DND-41 (cell line): ENCODE measurements at regions not wholly inside any gene's neighbourhood (a gene's known extent, or its start where the extent isn't known, plus 50 kb on each side); places are given as distances from the start of the nearest gene placed in this dataset.

ENCODE experiments used
- ATAC-seq: fragments of 200-7000 bp; cut with Tn5 transposase; 3 replicates; pipeline ENCODE4 v1.9.1; 2021; ENCODE audit warnings: low read depth; ENCODE audit not compliant: insufficient read depth
- DNase-seq: peaks from one replicate; pipeline ENCODE4 v3.0.0-alpha.2; 2020
- H2AFZ ChIP-seq: 2 replicates; pipeline ENCODE4 v1.6.0; 2012; ENCODE audit warnings: low read depth, low read length
- H3K27ac ChIP-seq: 2 replicates; pipeline ENCODE4 v1.5.1; 2012; ENCODE audit warnings: low read length, inconsistent platforms
- H3K27me3 ChIP-seq: fragments of 200-600 bp; sonication (generic); 2 replicates; pipeline ENCODE4 v1.6.0; 2012; ENCODE audit warnings: low read length, mild to moderate bottlenecking, inconsistent platforms; ENCODE audit not compliant: insufficient read depth, poor library complexity
- H3K36me3 ChIP-seq: 2 replicates; pipeline ENCODE4 v1.5.1; 2012; ENCODE audit warnings: low read length, inconsistent platforms; ENCODE audit not compliant: insufficient read depth
- H3K4me1 ChIP-seq: 2 replicates; pipeline ENCODE4 v1.5.1; 2012; ENCODE audit warnings: mild to moderate bottlenecking, low read length; ENCODE audit not compliant: insufficient read depth
- H3K4me2 ChIP-seq: 2 replicates; pipeline ENCODE4 v1.6.0; 2012; ENCODE audit warnings: mild to moderate bottlenecking, moderate library complexity, low read length, inconsistent platforms; ENCODE audit not compliant: insufficient read depth
- H3K4me3 ChIP-seq, 2 experiments: fragments of 200-600 bp in 1 of 2; shearing (Covaris generic) in 1 of 2; 2 replicates each; pipeline ENCODE4 v1.5.1; 2012 to 2016; ENCODE audit warnings: inconsistent platforms in 2 of 2, low read length in 2 of 2, mild to moderate bottlenecking in 2 of 2, low read depth in 1 of 2, moderate library complexity in 1 of 2
- H3K79me2 ChIP-seq: 2 replicates; pipeline ENCODE4 v1.6.0; 2012; ENCODE audit warnings: low read length, inconsistent platforms; ENCODE audit not compliant: insufficient read depth
- H3K9ac ChIP-seq: 2 replicates; pipeline ENCODE4 v1.6.0; 2012; ENCODE audit warnings: low read depth, mild to moderate bottlenecking, inconsistent platforms, low read length, moderate library complexity
- H3K9me3 ChIP-seq: 2 replicates; pipeline ENCODE4 v1.5.1; 2012; ENCODE audit warnings: low read length, moderate library complexity, mild to moderate bottlenecking, inconsistent platforms; ENCODE audit not compliant: insufficient read depth, severe bottlenecking
- H4K20me1 ChIP-seq: 2 replicates; pipeline ENCODE4 v1.6.0; 2012; ENCODE audit warnings: low read length; ENCODE audit not compliant: insufficient read depth
- EZH2 ChIP-seq: IDR thresholded peaks from 3 replicates; pipeline ENCODE4 v1.6.1; 2012; ENCODE audit warnings: borderline replicate concordance, low read depth, mild to moderate bottlenecking, moderate library complexity, low read length, inconsistent platforms; ENCODE audit not compliant: severe bottlenecking
- TF ChIP-seq, protein P1 (sequence below): IDR thresholded peaks from 2 replicates; pipeline ENCODE4 v1.5.1; 2012; ENCODE audit warnings: borderline replicate concordance, low read length, moderate library complexity, mild to moderate bottlenecking; ENCODE audit not compliant: poor library complexity, severe bottlenecking; ENCODE audit errors: extremely low read depth

DNA sequence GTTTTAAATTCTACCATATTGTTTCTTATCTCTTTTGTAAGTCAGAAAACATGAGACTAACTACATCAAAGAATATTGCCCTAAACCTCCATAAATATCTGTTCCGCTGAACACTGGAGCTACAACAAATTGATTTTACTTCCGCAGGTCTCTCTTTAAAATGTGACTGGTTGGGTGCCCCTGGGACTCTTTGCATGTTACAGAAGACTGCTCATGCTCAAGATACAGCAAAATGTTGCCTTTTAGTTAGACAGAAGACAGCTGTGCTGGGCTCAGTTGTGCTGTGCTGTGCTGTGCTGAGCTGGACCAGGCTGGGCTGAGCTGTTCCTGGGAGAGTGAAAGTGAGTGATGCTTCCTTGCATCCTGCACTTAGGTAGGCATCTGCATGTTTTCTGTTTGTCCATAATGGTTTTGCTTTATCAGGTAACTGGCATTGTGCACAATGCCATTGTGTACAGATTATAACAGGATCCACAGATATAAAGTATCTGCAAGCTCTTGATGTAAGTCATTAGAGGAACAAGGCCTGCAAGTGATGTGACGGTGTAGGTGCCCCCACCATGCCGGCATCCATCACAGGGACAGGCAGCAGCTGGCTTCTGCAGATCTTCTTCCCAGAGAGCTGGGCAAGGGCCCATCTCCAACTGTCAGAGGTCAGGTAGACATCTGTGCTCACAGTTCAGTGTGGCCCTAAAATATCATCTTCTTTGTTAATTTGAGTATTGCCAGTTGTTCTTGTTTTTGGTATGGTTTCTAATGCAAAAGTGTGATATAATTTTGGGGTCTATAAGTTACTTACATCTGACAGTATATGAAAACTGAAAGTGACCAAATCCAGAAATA lies 972.5 kb upstream of the CELF2 start:
- H3K36me3 ChIP-seq, result no peaks in the 10 kb centered on the region
- no peak overlapping the region for H3K4me2 ChIP-seq
- H2AFZ ChIP-seq, result no peak overlapping the region
- no peaks in the 10 kb centered on the region for H3K4me1 ChIP-seq
- ATAC-seq (no peak), DNase-seq (no peak)
- no peak overlapping the region for H3K9ac ChIP-seq
- H3K27me3 ChIP-seq, result no peaks in the 10 kb centered on the region
- no peaks in the 10 kb centered on the region for H3K79me2 ChIP-seq
- no peaks in the 10 kb centered on the region for H3K9me3 ChIP-seq
- no peak overlapping the region for H3K4me3 ChIP-seq
- no peak overlapping the region for H3K27ac ChIP-seq
- no peaks in the 10 kb centered on the region for H4K20me1 ChIP-seq
- TF ChIP-seq EZH2, result no peak
- TF ChIP-seq, protein P1, sequence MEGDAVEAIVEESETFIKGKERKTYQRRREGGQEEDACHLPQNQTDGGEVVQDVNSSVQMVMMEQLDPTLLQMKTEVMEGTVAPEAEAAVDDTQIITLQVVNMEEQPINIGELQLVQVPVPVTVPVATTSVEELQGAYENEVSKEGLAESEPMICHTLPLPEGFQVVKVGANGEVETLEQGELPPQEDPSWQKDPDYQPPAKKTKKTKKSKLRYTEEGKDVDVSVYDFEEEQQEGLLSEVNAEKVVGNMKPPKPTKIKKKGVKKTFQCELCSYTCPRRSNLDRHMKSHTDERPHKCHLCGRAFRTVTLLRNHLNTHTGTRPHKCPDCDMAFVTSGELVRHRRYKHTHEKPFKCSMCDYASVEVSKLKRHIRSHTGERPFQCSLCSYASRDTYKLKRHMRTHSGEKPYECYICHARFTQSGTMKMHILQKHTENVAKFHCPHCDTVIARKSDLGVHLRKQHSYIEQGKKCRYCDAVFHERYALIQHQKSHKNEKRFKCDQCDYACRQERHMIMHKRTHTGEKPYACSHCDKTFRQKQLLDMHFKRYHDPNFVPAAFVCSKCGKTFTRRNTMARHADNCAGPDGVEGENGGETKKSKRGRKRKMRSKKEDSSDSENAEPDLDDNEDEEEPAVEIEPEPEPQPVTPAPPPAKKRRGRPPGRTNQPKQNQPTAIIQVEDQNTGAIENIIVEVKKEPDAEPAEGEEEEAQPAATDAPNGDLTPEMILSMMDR, result no peak

DNA sequence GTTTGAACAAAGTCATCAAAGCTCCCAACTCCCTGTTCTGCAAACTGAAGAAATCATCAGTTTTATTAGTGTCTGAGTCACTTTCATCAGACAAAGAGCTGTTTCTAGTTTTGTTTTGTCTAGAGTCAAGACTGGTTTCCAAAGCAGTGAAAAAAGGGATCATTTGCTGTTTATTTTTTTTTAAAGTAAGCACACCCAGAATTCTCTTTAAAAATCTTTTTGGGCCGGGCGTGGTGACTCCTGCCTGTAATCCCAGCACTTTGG lies 972.0 kb upstream of the CELF2 start:
- Histone ChIP-seq H2AFZ (no peak overlapping the region), H3K79me2 (no peaks in the 10 kb centered on the region), H4K20me1 (no peaks in the 10 kb centered on the region), H3K4me3 (no peak overlapping the region), H3K9ac (no peak overlapping the region), H3K27me3 (no peaks in the 10 kb centered on the region), H3K4me1 (no peaks in the 10 kb centered on the region), H3K27ac (no peak overlapping the region), H3K4me2 (no peak overlapping the region), H3K36me3 (no peaks in the 10 kb centered on the region), H3K9me3 (no peaks in the 10 kb centered on the region)
- DNase-seq, result no peak
- TF ChIP-seq, protein P1, result no peak
- TF ChIP-seq EZH2, result no peak
- ATAC-seq, result no peak

DNA sequence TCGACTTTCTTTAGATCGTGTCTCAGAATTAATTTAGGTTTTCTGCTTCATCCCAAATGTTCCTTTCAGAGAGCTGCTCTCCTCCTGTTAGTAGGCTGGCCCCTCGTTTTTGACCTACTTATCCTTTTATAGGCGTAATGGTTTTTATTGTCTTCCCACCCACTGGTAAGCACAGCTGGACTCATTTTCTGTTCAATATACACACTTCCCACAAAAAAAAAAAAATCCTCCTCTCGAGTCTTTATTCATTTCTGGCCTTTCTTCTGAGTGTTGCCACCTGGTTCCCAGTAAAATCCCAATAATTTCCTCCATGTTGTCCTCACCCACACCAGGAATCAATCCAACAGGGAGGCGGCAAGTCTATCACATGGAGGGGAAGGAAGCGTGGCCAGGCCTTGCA lies 970.2 kb upstream of the CELF2 start:
- TF ChIP-seq, protein P1, result no peak
- TF ChIP-seq EZH2, result no peak
- no peak overlapping the region for H2AFZ ChIP-seq
- H3K9me3 ChIP-seq, result no peaks in the 10 kb centered on the region
- DNase-seq (no peak), ATAC-seq (no peak)
- no peak overlapping the region for H3K27ac ChIP-seq
- H3K4me3 ChIP-seq, result no peak overlapping the region
- H3K9ac ChIP-seq, result no peak overlapping the region
- no peak overlapping the region for H3K4me2 ChIP-seq
- H3K36me3 ChIP-seq, result no peaks in the 10 kb centered on the region
- H3K27me3 ChIP-seq, result no peaks in the 10 kb centered on the region
- no peaks in the 10 kb centered on the region for H3K4me1 ChIP-seq
- no peaks in the 10 kb centered on the region for H4K20me1 ChIP-seq
- no peaks in the 10 kb centered on the region for H3K79me2 ChIP-seq

DNA sequence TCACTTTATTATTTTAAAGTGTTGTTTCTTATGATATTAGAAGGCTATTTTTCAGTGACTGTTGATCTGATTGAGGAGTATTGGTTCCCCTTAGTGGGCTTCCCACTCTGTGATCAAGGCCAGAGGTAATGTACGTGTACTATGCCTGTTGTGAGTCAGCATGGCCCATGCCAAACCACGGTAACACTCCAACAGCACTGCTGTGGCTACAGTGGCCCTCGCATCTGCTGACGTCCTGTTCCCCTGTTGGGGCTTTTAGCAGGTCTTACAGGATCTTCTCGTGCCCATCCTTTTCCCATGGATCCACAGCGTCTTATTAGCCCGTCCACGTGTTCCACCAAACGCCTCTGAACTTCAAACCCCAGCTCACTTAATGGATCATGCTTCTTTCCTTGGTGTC lies 964.6 kb upstream of the CELF2 start:
- H3K4me1 ChIP-seq, result no peaks in the 10 kb centered on the region
- DNase-seq (no peak), ATAC-seq (no peak)
- TF ChIP-seq EZH2, result no peak
- TF ChIP-seq, protein P1, result no peak
- no peaks in the 10 kb centered on the region for H3K36me3 ChIP-seq
- no peaks in the 10 kb centered on the region for H3K9me3 ChIP-seq
- no peak overlapping the region for H3K27ac ChIP-seq
- H3K79me2 ChIP-seq, result no peaks in the 10 kb centered on the region
- no peaks in the 10 kb centered on the region for H4K20me1 ChIP-seq
- no peak overlapping the region for H3K4me2 ChIP-seq
- no peak overlapping the region for H3K4me3 ChIP-seq
- H3K27me3 ChIP-seq, result no peaks in the 10 kb centered on the region
- H2AFZ ChIP-seq, result no peak overlapping the region
- no peak overlapping the region for H3K9ac ChIP-seq
